Keratinocyte (primary cell): ENCODE measurements at regions not wholly inside any gene's neighbourhood (a gene's known extent, or its start where the extent isn't known, plus 50 kb on each side); places are given as distances from the start of the nearest gene placed in this dataset.

Experiments used
- EZH2 ChIP-seq: IDR thresholded peaks from one replicate; pipeline ENCODE4 v1.6.1; 2012; ENCODE audit warnings: inconsistent platforms, mild to moderate bottlenecking, low read length, moderate library complexity
- TF ChIP-seq, protein P1 (sequence below), 3 experiments: IDR thresholded peaks in 1 of 3; conservative IDR thresholded peaks in 1 of 3; optimal IDR thresholded peaks in 1 of 3; 2 replicates in 2 of 3; 3 replicates in 1 of 3; pipeline versions ENCODE3 to v1.5.1; 2011; ENCODE audit warnings: low read length in 3 of 3, mild to moderate bottlenecking in 3 of 3, moderate library complexity in 2 of 3, control low read depth in 1 of 3, inconsistent platforms in 1 of 3; ENCODE audit not compliant: insufficient read depth in 2 of 3; ENCODE audit errors: extremely low read depth in 1 of 3

DNA sequence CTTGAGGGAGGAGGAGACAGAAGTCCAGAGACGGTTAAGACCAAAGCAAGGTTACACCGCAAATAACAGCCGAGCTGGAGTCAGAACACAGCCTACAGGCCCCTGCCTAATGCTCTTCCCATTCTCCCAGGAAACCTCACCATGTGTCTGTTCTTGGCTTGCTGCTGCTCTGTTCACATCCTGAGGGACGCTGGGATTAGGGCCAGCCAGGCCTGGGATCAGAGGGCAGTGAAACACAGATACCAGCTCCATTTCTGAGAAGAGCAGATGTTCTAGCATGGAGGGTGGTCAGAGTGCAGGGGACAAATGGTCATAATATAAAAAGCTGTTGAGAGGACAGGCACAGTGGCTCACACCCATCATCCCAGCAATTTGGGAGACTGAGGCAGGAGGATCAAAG lies 124.8 kb upstream of the LARP1 start:
- TF ChIP-seq, protein P1, sequence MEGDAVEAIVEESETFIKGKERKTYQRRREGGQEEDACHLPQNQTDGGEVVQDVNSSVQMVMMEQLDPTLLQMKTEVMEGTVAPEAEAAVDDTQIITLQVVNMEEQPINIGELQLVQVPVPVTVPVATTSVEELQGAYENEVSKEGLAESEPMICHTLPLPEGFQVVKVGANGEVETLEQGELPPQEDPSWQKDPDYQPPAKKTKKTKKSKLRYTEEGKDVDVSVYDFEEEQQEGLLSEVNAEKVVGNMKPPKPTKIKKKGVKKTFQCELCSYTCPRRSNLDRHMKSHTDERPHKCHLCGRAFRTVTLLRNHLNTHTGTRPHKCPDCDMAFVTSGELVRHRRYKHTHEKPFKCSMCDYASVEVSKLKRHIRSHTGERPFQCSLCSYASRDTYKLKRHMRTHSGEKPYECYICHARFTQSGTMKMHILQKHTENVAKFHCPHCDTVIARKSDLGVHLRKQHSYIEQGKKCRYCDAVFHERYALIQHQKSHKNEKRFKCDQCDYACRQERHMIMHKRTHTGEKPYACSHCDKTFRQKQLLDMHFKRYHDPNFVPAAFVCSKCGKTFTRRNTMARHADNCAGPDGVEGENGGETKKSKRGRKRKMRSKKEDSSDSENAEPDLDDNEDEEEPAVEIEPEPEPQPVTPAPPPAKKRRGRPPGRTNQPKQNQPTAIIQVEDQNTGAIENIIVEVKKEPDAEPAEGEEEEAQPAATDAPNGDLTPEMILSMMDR (optimal IDR thresholded peaks at IDR 0.05 in 1 of 3, IDR thresholded peaks at IDR 0.05 in 1 of 3, conservative IDR thresholded peaks at IDR 0.05 in 1 of 3; ENCODE audit: extremely low read depth in 1 of 3, insufficient read depth in 2 of 3, low read length in 3 of 3) = no peak
- TF ChIP-seq EZH2 = no peak
